ENCODE measurements at regions not wholly inside any gene's neighbourhood (a gene's known extent, or its start where the extent isn't known, plus 50 kb on each side); places are given as distances from the start of the nearest gene placed in this dataset.

DNA sequence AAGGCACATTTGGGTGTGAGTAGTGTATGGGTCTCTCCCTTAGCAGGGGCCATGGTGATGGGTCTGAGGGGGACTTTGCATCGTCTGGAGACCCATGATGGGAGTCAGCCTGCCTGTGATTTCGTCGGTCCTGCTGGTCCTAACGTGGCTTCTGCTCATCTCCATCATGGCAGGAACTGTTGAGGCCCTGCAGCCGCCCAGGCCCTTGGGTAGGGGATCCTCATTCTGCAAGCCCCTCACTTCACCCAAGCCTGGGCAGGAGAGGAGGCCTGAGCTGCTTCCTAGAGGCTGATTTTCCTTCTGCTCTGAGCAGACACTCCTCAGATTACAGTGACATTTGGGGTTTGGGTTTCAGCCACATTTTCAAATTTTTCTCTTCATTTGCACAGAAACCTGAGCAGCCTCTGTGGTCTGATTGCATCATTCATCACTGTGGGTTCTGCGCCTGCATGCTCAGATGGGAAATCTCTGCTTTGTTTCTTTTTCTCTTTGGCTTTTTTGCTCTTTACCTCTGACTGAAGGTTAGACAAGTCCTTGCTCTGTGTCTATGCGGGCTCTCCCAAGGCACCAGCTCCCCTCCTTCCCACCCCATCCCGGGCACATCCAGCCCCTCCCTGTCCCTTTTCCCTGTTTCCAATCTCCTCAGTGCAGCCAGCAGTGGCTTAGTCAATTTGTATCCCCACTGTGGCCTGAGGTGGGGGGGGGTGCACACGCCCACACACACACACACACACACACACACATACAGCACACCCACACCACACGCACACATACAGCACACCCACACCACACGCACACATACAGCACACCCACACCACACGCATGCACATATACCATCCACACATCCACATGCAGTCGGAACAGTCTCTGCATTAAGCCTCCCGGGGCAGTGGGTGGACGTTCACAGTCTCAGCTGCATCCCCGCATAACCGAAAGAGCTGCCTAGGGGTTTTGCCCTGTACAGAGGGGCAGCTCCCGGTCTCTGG lies 305.4 kb upstream of the HS6ST1 start:
- TF ChIP-seq EZH2phosphoT487 (IDR thresholded peaks at IDR 0.05; ENCODE audit: borderline replicate concordance, low read length) = no peak
- no peak for TF ChIP-seq CTCF (IDR thresholded peaks at IDR 0.05; ENCODE audit: low read depth, low read length, poor library complexity, severe bottlenecking)

All from DOHH2 (cell line).